Large intestine (tissue), 3 donors: ENCODE measurements at regions not wholly inside any gene's neighbourhood (a gene's known extent, or its start where the extent isn't known, plus 50 kb on each side); places are given as distances from the start of the nearest gene placed in this dataset.

Source experiments
- DNase-seq, 2 donors: peaks; one replicate each; pipeline versions ENCODE4 v3.0.0 to v3.0.0-alpha.2; 2013
- H3K27ac ChIP-seq: one replicate; pipeline ENCODE4 v1.5.1; 2013; ENCODE audit warnings: low read length
- H3K27me3 ChIP-seq: 2 replicates; pipeline ENCODE4 v1.6.1; 2013; ENCODE audit warnings: low read length; ENCODE audit not compliant: control insufficient read depth, insufficient read depth
- H3K36me3 ChIP-seq: 2 replicates; pipeline ENCODE4 v1.6.1; 2013; ENCODE audit warnings: low read length; ENCODE audit not compliant: control insufficient read depth, insufficient read depth
- H3K4me1 ChIP-seq: one replicate; pipeline ENCODE4 v1.6.1; 2013; ENCODE audit warnings: low read length; ENCODE audit not compliant: control insufficient read depth, insufficient read depth
- H3K4me3 ChIP-seq: one replicate; pipeline ENCODE4 v1.5.1; 2013; ENCODE audit warnings: low read length
- H3K9me3 ChIP-seq: one replicate; pipeline ENCODE4 v1.6.1; 2013; ENCODE audit warnings: mild to moderate bottlenecking, low read depth, low read length, moderate library complexity; ENCODE audit not compliant: control insufficient read depth
- WGBS: methylation state at CpG from one replicate; pipeline ENCODE4 v1.1.5; 2013; ENCODE audit warnings: low lambda C conversion rate; ENCODE audit not compliant: insufficient coverage; 5-methylcytosine and 5-hydroxymethylcytosine counted together

DNA sequence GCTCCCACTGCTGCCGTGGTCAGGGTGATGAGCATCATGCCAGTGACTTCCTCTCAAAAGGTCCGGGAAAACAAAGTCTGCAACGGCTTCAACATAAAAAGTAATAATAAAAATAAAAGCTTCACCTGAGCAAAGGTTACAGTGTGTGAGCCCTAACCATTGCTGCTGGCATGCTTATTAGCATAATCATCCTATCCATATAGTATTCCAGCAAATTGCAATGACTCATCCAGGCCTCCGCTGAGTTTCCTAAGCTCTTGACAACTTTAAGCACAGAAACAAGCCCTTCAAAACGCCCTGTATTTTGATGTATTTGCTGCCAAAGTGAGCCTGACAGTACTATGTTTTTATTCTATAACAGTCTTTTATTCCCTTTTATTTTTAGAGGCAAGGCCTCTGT lies 100.5 kb downstream of the AASDH start:
- 100% methylated on average over 1 of the region's 5 CpGs for whole genome bisulfite sequencing

DNA sequence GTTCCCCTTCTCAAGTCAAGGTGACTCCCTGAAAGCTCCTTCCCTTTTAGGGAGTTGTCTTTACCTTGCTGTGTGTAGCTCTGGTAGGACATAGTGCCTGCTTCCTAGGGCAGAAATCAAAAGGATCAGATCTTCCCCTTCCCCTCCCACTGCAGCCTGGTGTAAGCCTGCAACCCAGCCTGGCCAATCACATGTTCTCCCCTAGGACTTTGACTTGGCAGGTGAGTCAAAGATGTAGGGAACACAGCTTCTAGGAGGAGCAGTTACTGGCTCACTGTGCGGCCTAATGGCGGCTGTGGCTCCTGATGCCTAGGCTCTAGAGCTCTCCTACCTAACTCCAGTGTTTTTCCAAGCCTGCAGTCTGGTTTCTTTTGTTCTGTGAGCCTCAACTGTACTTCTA lies 103.9 kb downstream of the AASDH start:
- no CpG with 5 or more reads among the region's 2 CpGs for WGBS
- no peaks in the 10 kb centered on the region for H3K9me3 ChIP-seq
- H3K27ac ChIP-seq: peak overlapping the region; percentile 67
- no peak overlapping the region for H3K4me3 ChIP-seq
- peaks cover 16% of the 10 kb centered on the region for H3K4me1 ChIP-seq
- no peaks in the 10 kb centered on the region for H3K27me3 ChIP-seq
- H3K36me3 ChIP-seq: peaks cover 23% of the 10 kb centered on the region
- peak; percentile 58 to 84 for DNase-seq

More for the DNA sequence above, 100.5 kb downstream of the AASDH start:
- no peak for DNase-seq
- Histone ChIP-seq H3K4me3 (no peak overlapping the region), H3K9me3 (no peaks in the 10 kb centered on the region), H3K27me3 (no peaks in the 10 kb centered on the region), H3K27ac (no peak overlapping the region), H3K36me3 (peaks cover 29% of the 10 kb centered on the region), H3K4me1 (peaks cover 32% of the 10 kb centered on the region)

DNA sequence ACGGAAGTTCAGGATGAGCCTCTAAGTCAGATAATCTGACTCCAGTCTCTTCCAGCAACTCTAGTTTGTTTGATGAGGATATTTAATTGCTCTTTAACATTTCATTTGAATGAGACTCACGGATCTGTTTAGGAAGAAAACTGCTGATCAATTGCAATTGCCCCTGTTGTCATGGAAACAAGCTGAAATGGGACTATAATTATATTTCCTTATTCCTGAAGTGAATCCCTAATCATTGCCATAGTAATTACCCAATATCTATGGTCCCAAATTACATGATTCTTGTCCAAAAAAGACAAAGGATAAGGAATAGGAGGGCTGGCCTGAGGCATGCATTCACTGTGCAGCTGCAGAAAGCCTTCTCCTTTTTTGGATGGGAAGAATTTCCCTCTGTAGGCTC lies 105.3 kb downstream of the AASDH start:
- no peak overlapping the region for H3K27ac ChIP-seq
- H3K9me3 ChIP-seq: no peaks in the 10 kb centered on the region
- H3K36me3 ChIP-seq: peaks cover 22% of the 10 kb centered on the region
- no peak overlapping the region for H3K4me3 ChIP-seq
- peaks cover 16% of the 10 kb centered on the region for H3K4me1 ChIP-seq
- 100% methylated on average over 2 of the region's 2 CpGs for WGBS
- DNase-seq: no peak
- no peaks in the 10 kb centered on the region for H3K27me3 ChIP-seq

DNA sequence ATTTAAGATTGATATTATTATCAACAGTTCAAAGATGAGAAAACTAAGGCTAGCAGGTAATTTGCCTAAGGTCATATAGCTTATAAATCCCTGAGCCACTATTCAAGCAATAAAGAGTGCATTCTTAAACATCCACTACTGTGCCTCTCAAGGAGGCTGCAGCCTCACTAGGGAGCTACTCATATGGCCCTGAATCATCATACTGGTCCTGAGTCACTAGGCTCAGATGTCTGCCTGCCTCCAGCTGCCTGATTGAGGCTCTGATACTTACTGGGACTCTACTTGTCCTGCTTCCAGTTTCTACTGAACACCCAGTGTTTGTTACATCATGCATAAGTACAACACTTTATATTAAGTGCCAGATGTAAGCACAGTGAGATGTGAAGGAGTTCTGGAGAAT lies 110.7 kb downstream of the AASDH start:
- DNase-seq: no peak
- Histone ChIP-seq H3K4me3 (no peak overlapping the region), H3K9me3 (no peaks in the 10 kb centered on the region), H3K4me1 (peaks cover 5% of the 10 kb centered on the region), H3K27ac (peak overlapping the region; percentile 93), H3K36me3 (peaks cover 6% of the 10 kb centered on the region), H3K27me3 (no peaks in the 10 kb centered on the region)

DNA sequence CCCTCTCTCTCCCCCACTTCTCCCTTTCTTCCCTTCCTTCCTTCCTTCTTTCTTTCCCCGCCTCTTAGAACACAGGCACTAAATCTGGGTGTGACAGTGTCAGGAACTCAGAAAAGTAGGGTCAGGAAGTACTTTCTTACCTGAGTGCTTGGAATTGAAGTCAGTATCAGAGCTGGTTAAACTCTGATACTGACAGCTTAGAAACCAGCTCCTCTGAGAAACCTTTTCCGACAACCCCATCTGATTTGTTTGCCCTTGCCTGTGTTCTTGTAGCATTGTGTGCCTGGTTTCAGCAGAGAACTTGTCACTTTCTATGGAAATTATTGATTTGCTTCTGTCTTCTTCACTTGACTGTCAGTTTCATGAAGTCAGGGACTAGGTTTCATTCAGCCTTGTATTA lies 113.9 kb downstream of the AASDH start:
- no peaks in the 10 kb centered on the region for H3K27me3 ChIP-seq
- H3K36me3 ChIP-seq: peaks cover 3% of the 10 kb centered on the region
- peaks cover 10% of the 10 kb centered on the region for H3K4me1 ChIP-seq
- peak in 1 of 2 donors; percentile 71 for DNase-seq
- H3K9me3 ChIP-seq: no peaks in the 10 kb centered on the region
- peak overlapping the region; percentile 48 for H3K4me3 ChIP-seq
- WGBS: no CpG with 5 or more reads among the region's 2 CpGs
- peak overlapping the region; percentile 93 for H3K27ac ChIP-seq

DNA sequence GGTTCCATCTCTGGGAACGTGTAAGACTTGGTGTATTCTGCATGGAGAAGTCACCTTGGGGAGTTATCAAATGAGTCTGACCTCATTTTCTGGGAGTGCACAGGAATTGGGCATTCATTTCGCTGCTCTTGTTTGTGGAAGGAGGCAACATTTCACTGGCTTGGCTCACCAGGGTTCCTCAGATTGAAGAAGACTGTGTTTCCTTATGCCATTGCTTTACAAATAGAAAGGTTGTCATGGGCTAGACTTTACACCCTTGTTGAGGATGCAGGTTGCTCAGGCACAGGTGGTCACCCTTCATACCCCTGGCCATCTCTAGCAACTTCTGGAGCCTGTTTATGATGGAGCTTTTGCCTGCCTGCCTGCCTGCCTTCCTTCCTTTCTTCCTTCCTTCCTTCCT lies 114.4 kb downstream of the AASDH start:
- H3K27me3 ChIP-seq: no peaks in the 10 kb centered on the region
- no peaks in the 10 kb centered on the region for H3K9me3 ChIP-seq
- peak overlapping the region; percentile 93 for H3K27ac ChIP-seq
- peaks cover 3% of the 10 kb centered on the region for H3K36me3 ChIP-seq
- WGBS: no CpG with 5 or more reads among the region's 2 CpGs
- H3K4me1 ChIP-seq: peaks cover 14% of the 10 kb centered on the region
- H3K4me3 ChIP-seq: peak overlapping the region; percentile 48
- DNase-seq: peak in 1 of 2 donors; percentile 70

DNA sequence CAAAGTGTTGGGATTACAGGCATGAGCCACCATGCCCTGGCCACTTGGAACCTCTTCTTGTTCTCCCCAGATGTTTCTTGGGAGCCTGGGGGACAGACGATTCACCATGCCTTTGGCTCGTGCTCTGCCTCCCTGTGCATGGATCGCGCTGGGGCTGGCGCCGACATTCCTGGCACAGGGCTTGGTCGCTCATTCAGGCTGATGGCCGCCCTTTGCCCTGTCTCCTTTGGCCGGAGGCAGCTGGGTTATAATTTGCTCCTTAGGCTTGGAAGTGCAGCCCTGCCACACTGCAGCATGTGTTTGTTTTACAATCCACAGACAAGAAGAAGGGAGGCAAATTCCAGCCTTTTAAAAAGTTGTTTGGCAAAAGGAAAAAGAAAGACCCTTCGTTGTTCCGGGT lies 115.3 kb downstream of the AASDH start:
- peaks cover 21% of the 10 kb centered on the region for H3K4me1 ChIP-seq
- peak overlapping the region; percentile 48 for H3K4me3 ChIP-seq
- no peaks in the 10 kb centered on the region for H3K27me3 ChIP-seq
- peak overlapping the region; percentile 93 for H3K27ac ChIP-seq
- DNase-seq: peak; percentile 69 to 87
- peaks cover 3% of the 10 kb centered on the region for H3K36me3 ChIP-seq
- H3K9me3 ChIP-seq: no peaks in the 10 kb centered on the region
- WGBS: no CpG with 5 or more reads among the region's 11 CpGs

DNA sequence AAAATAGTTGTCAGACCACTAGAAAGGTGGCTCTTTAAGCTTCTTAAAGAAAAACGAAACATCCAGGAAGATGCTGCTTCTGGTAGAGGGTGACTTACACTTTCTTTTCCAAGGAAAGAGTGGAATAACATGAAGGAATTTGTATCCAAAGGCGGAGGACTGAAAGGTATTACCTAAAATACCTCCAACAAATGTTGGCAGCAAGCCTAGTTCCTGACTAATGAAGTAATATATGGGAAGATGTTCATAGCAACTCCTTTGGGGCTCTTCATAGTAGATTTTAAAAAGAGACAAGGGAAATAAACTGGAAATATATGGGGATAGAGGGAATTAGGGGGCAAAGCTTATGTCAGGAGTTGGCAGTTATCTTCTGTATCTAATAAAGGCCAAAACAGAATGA lies 116.2 kb downstream of the AASDH start:
- H3K27ac ChIP-seq: peak overlapping the region; percentile 93
- DNase-seq: peak in 1 of 2 donors; percentile 52
- H3K27me3 ChIP-seq: no peaks in the 10 kb centered on the region
- peaks cover 29% of the 10 kb centered on the region for H3K4me1 ChIP-seq
- WGBS: no CpG with 5 or more reads among the region's 2 CpGs
- H3K9me3 ChIP-seq: no peaks in the 10 kb centered on the region
- no peaks in the 10 kb centered on the region for H3K36me3 ChIP-seq
- H3K4me3 ChIP-seq: no peak overlapping the region

DNA sequence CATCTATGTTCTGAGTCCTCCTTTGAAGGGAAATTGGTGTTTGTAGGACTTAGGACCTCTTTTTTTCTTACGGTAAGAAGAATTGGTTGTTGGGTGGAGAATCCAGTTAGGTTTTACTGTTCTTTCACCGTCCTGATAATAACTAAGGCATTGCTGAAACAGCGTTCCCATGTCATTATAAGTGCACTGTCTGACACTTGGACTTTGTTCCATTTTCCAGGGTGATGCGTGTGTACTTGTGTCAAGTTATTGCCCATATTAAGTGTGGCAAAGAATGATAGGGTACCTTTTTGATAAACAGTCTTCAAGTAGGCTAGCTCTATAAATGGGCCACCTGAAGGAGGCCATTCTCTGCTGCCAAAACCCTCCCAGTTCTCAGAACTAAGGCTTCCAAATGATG lies 119.7 kb downstream of the AASDH start:
- DNase-seq: peak; percentile 84 to 96
- Histone ChIP-seq H3K4me3 (no peak overlapping the region), H3K9me3 (no peaks in the 10 kb centered on the region), H3K27me3 (no peaks in the 10 kb centered on the region), H3K36me3 (no peaks in the 10 kb centered on the region), H3K4me1 (peaks cover 30% of the 10 kb centered on the region), H3K27ac (peak overlapping the region; percentile 81)
- WGBS: no CpG with 5 or more reads among the region's 4 CpGs

DNA sequence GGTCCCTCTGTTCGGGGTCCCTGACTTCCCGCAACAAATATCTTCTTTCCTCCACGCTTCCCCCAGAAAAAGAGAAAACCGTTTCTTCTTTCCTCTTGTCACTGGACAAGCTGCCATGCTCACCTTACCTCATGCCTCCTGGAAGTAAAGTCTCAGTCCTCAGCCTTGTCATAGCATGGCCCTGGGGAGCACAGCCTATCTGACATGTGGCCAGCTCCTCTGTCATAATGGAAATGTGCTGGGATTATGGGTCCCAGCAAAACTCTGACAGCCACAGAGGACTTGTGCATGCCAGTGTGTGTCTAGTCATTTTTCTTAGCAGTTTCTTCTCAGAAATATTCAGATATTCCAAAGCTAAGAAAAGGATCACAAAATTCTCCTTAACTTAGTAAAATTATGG lies 122.4 kb downstream of the AASDH start:
- WGBS: no CpG with 5 or more reads among the region's 4 CpGs
- Histone ChIP-seq H3K4me1 (peaks cover 23% of the 10 kb centered on the region), H3K27ac (no peak overlapping the region), H3K4me3 (no peak overlapping the region), H3K9me3 (no peaks in the 10 kb centered on the region), H3K36me3 (no peaks in the 10 kb centered on the region), H3K27me3 (no peaks in the 10 kb centered on the region)
- DNase-seq: no peak

DNA sequence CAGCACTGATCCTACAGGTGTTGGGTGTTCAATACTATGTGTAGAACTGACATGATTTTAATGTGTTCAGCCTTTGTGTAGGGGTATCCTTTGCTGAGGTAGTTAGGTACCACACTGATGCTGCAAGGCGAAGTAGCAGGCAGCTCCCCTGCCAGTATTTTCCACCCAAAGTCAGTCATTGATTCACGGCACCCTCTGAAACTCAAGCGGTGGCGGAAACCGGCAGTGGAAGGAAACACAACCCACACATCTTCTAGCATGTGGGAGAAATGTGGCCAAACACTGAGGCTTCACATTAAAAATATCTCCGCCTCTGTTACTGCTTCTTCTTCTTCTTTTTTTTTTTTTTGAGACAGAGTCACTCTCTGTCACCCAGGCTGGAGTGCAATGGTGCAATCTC lies 126.3 kb downstream of the AASDH start:
- H3K36me3 ChIP-seq: no peaks in the 10 kb centered on the region
- no peak for DNase-seq
- H3K27me3 ChIP-seq: no peaks in the 10 kb centered on the region
- H3K27ac ChIP-seq: no peak overlapping the region
- H3K9me3 ChIP-seq: no peaks in the 10 kb centered on the region
- peaks cover 27% of the 10 kb centered on the region for H3K4me1 ChIP-seq
- 80% methylated on average over 1 of the region's 6 CpGs for WGBS
- H3K4me3 ChIP-seq: no peak overlapping the region
